Testis (tissue), 2 donors: ENCODE measurements at regions not wholly inside any gene's neighbourhood (a gene's known extent, or its start where the extent isn't known, plus 50 kb on each side); places are given as distances from the start of the nearest gene placed in this dataset.

Experiments
- POLR2A ChIP-seq: fragments of 450-650 bp; IDR thresholded peaks from one replicate; pipeline ENCODE4 v1.6.1; 2017; ENCODE audit warnings: antibody characterized with exemption, mild to moderate bottlenecking, moderate library complexity
- TF ChIP-seq, protein P1 (sequence below), 3 experiments: fragments of 450-650 bp in 2 of 3; fragments of 200-600 bp in 1 of 3; sonication (generic) in 1 of 3; IDR thresholded peaks; one replicate each; pipeline ENCODE4 v1.5.1; 2016 to 2019; ENCODE audit warnings: antibody characterized with exemption in 3 of 3, mild to moderate bottlenecking in 2 of 3, moderate library complexity in 1 of 3

DNA sequence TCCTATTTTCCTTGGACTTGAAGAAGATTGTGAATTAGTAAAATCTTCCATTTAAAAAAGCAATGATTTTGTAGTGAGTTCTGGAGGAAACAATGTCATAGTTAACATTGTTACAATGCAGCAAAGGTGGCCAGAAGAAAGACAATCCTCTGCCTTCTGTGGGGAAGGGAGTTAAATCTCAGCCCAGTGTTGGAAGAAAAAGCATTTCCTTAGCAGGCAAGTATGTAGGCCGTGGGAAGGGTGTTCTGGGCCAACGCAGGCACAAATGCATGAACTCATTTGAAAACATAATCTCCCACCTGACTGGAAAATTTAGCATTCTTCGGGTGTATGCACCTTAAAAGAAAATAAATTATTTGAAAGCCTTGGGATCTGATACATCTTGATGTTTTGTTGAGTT, 258.6 kb downstream of the ADAMTS20 start:
- TF ChIP-seq, protein P1, sequence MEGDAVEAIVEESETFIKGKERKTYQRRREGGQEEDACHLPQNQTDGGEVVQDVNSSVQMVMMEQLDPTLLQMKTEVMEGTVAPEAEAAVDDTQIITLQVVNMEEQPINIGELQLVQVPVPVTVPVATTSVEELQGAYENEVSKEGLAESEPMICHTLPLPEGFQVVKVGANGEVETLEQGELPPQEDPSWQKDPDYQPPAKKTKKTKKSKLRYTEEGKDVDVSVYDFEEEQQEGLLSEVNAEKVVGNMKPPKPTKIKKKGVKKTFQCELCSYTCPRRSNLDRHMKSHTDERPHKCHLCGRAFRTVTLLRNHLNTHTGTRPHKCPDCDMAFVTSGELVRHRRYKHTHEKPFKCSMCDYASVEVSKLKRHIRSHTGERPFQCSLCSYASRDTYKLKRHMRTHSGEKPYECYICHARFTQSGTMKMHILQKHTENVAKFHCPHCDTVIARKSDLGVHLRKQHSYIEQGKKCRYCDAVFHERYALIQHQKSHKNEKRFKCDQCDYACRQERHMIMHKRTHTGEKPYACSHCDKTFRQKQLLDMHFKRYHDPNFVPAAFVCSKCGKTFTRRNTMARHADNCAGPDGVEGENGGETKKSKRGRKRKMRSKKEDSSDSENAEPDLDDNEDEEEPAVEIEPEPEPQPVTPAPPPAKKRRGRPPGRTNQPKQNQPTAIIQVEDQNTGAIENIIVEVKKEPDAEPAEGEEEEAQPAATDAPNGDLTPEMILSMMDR (IDR thresholded peaks at IDR 0.05): no peak
- no peak for TF ChIP-seq POLR2A
